ENCODE measurements at regions not wholly inside any gene's neighbourhood (a gene's known extent, or its start where the extent isn't known, plus 50 kb on each side); places are given as distances from the start of the nearest gene placed in this dataset.

- TF ChIP-seq CTCF (IDR thresholded peaks at IDR 0.05; ENCODE audit: borderline replicate concordance, extremely low read depth, low read length, poor library complexity, severe bottlenecking) (no peak), EZH2 (IDR thresholded peaks at IDR 0.05; ENCODE audit: borderline replicate concordance, low read depth, low read length, severe bottlenecking) (no peak)
- no peak overlapping the region for H3K4me3 ChIP-seq (ENCODE audit: low read depth in 1 of 2, low read length in 2 of 2)
- H3K9me3 ChIP-seq (ENCODE audit: insufficient read depth, low read length, severe bottlenecking) = no peaks in the 10 kb centered on the region
- no peaks in the 10 kb centered on the region for H4K20me1 ChIP-seq (ENCODE audit: insufficient read depth, low read length)
- no peak overlapping the region for H3K4me2 ChIP-seq (ENCODE audit: insufficient read depth, low read length)
- H3K9ac ChIP-seq (ENCODE audit: low read depth, low read length) = no peak overlapping the region
- H3K36me3 ChIP-seq (ENCODE audit: insufficient read depth, low read length) = no peaks in the 10 kb centered on the region
- H2AFZ ChIP-seq (ENCODE audit: low read depth, low read length) = no peak overlapping the region
- DNase-seq (no peak), ATAC-seq (ENCODE audit: insufficient read depth, low read depth) (no peak)
- no peaks in the 10 kb centered on the region for H3K4me1 ChIP-seq (ENCODE audit: insufficient read depth, low read length)
- H3K27me3 ChIP-seq (ENCODE audit: insufficient read depth, low read length, poor library complexity) = no peaks in the 10 kb centered on the region
- no peaks in the 10 kb centered on the region for H3K79me2 ChIP-seq (ENCODE audit: insufficient read depth, low read length)
- H3K27ac ChIP-seq (ENCODE audit: low read length) = no peak overlapping the region
Observed at GRCh38 chr5:2300421-2300820, 417.7 kb upstream of the IRX4 start.

GRCh38 chr5:2299388-2300220 lies 416.9 kb upstream of the IRX4 start:
- DNase-seq (no peak), ATAC-seq (ENCODE audit: insufficient read depth, low read depth) (no peak)
- H3K27me3 ChIP-seq (ENCODE audit: insufficient read depth, low read length, poor library complexity) = no peaks in the 10 kb centered on the region
- H3K79me2 ChIP-seq (ENCODE audit: insufficient read depth, low read length) = no peaks in the 10 kb centered on the region
- no peaks in the 10 kb centered on the region for H3K4me1 ChIP-seq (ENCODE audit: insufficient read depth, low read length)
- H3K27ac ChIP-seq (ENCODE audit: low read length) = no peak overlapping the region
- TF ChIP-seq EZH2 (IDR thresholded peaks at IDR 0.05; ENCODE audit: borderline replicate concordance, low read depth, low read length, severe bottlenecking) (no peak), CTCF (IDR thresholded peaks at IDR 0.05; ENCODE audit: borderline replicate concordance, extremely low read depth, low read length, poor library complexity, severe bottlenecking) (no peak)
- no peak overlapping the region for H2AFZ ChIP-seq (ENCODE audit: low read depth, low read length)
- no peak overlapping the region for H3K4me2 ChIP-seq (ENCODE audit: insufficient read depth, low read length)
- H3K4me3 ChIP-seq (ENCODE audit: low read depth in 1 of 2, low read length in 2 of 2) = no peak overlapping the region
- no peaks in the 10 kb centered on the region for H3K36me3 ChIP-seq (ENCODE audit: insufficient read depth, low read length)
- H3K9ac ChIP-seq (ENCODE audit: low read depth, low read length) = no peak overlapping the region
- H4K20me1 ChIP-seq (ENCODE audit: insufficient read depth, low read length) = no peaks in the 10 kb centered on the region
- H3K9me3 ChIP-seq (ENCODE audit: insufficient read depth, low read length, severe bottlenecking) = no peaks in the 10 kb centered on the region

- no peak for DNase-seq
- no peaks in the 10 kb centered on the region for H3K4me1 ChIP-seq (ENCODE audit: insufficient read depth, low read length)
- H3K4me2 ChIP-seq (ENCODE audit: insufficient read depth, low read length) = no peak overlapping the region
- no peak overlapping the region for H3K9ac ChIP-seq (ENCODE audit: low read depth, low read length)
- no peaks in the 10 kb centered on the region for H3K27me3 ChIP-seq (ENCODE audit: insufficient read depth, low read length, poor library complexity)
- TF ChIP-seq CTCF (IDR thresholded peaks at IDR 0.05; ENCODE audit: borderline replicate concordance, extremely low read depth, low read length, poor library complexity, severe bottlenecking) = no peak
- TF ChIP-seq EZH2 (IDR thresholded peaks at IDR 0.05; ENCODE audit: borderline replicate concordance, low read depth, low read length, severe bottlenecking) = no peak
- no peaks in the 10 kb centered on the region for H3K36me3 ChIP-seq (ENCODE audit: insufficient read depth, low read length)
- no peaks in the 10 kb centered on the region for H4K20me1 ChIP-seq (ENCODE audit: insufficient read depth, low read length)
- H3K9me3 ChIP-seq (ENCODE audit: insufficient read depth, low read length, severe bottlenecking) = no peaks in the 10 kb centered on the region
- no peak overlapping the region for H3K4me3 ChIP-seq (ENCODE audit: low read depth in 1 of 2, low read length in 2 of 2)
- no peaks in the 10 kb centered on the region for H3K79me2 ChIP-seq (ENCODE audit: insufficient read depth, low read length)
- H2AFZ ChIP-seq (ENCODE audit: low read depth, low read length) = no peak overlapping the region
- ATAC-seq (ENCODE audit: insufficient read depth, low read depth) = no peak
- H3K27ac ChIP-seq (ENCODE audit: low read length) = no peak overlapping the region
Observed at GRCh38 chr5:2298781-2299180, 416.1 kb upstream of the IRX4 start.

Data from DND-41 (cell line).